Panc1 (cell line): ENCODE measurements at regions not wholly inside any gene's neighbourhood (a gene's known extent, or its start where the extent isn't known, plus 50 kb on each side); places are given as distances from the start of the nearest gene placed in this dataset.

Experiments used
- ATAC-seq: fragments of 200-7000 bp; cut with Tn5 transposase; 2 replicates; pipeline ENCODE4 v1.9.1; 2020; ENCODE audit warnings: mild to moderate bottlenecking, moderate library complexity
- BruUV-seq: library from RNA; stranded (reverse); fragments of 400-500 nt; replicated peaks from 2 replicates; lab custom pipeline; 2021; lab: Mats Ljungman, UMichigan
- CTCF ChIA-PET: fragments of 300-600 bp; sonication (Branson Sonifier 250); formaldehyde crosslinking; loops from one replicate; lab custom pipeline; 2022; ENCODE audit warnings: antibody characterized with exemption; lab: Charles Lee
- POLR2A ChIA-PET: fragments of 300-600 bp; sonication (Branson Sonifier 250); formaldehyde crosslinking; loops from one replicate; lab custom pipeline; 2022; ENCODE audit warnings: antibody characterized with exemption; lab: Charles Lee
- DNase-seq: peaks from one replicate; pipeline ENCODE4 v3.0.0-alpha.2; 2010; ENCODE audit warnings: low read depth, low spot score
- H3K27ac ChIP-seq: 2 replicates; pipeline ENCODE4 v1.5.1; 2011; ENCODE audit warnings: mild to moderate bottlenecking, low read length, inconsistent platforms
- H3K27me3 ChIP-seq: fragments of 200-500 bp; sonication (Bioruptor generic); 2 replicates; pipeline ENCODE4 v1.6.0; 2014; ENCODE audit warnings: low read length, inconsistent platforms; ENCODE audit not compliant: control insufficient read depth, insufficient read depth
- H3K36me3 ChIP-seq: fragments of 200-500 bp; sonication (Bioruptor generic); 2 replicates; pipeline ENCODE4 v1.5.1; 2014; ENCODE audit warnings: inconsistent platforms, mild to moderate bottlenecking, low read length, moderate library complexity; ENCODE audit not compliant: control insufficient read depth, insufficient read depth
- H3K4me1 ChIP-seq: 2 replicates; pipeline ENCODE4 v1.5.1; 2011; ENCODE audit warnings: inconsistent platforms, mild to moderate bottlenecking, low read length, moderate library complexity; ENCODE audit not compliant: control insufficient read depth, insufficient read depth
- H3K4me3 ChIP-seq, 2 experiments: 2 replicates each; pipeline ENCODE4 v1.5.1; 2011 to 2012; ENCODE audit warnings: low read depth in 2 of 2, low read length in 2 of 2, mild to moderate bottlenecking in 2 of 2, inconsistent platforms in 1 of 2, moderate library complexity in 1 of 2
- H3K9me3 ChIP-seq: fragments of 200-500 bp; sonication (Bioruptor generic); 2 replicates; pipeline ENCODE4 v1.5.1; 2014; ENCODE audit warnings: low read depth, mild to moderate bottlenecking, inconsistent platforms, low read length, moderate library complexity; ENCODE audit not compliant: control insufficient read depth, insufficient read depth
- CTCF ChIP-seq: fragments of 450-650 bp; IDR thresholded peaks from 2 replicates; pipeline ENCODE4 v1.5.1; 2017; ENCODE audit warnings: mild to moderate bottlenecking
- POLR2AphosphoS5 ChIP-seq: IDR thresholded peaks from 2 replicates; pipeline ENCODE4 v1.6.1; 2012; ENCODE audit warnings: mild to moderate bottlenecking, low read depth, low read length, moderate library complexity
- REST ChIP-seq, 2 experiments: IDR thresholded peaks; 2 replicates each; pipeline ENCODE4 v1.6.1; 2011 to 2012; ENCODE audit warnings: low read depth in 2 of 2, control low read depth in 1 of 2, low read length in 1 of 2, mild to moderate bottlenecking in 1 of 2, moderate library complexity in 1 of 2; ENCODE audit not compliant: insufficient read depth in 1 of 2
- SIN3A ChIP-seq: IDR thresholded peaks from 2 replicates; pipeline ENCODE4 v1.6.1; 2012; ENCODE audit warnings: low read depth, mild to moderate bottlenecking, low read length, moderate library complexity, borderline replicate concordance; ENCODE audit not compliant: insufficient read depth
- TCF7L2 ChIP-seq: IDR thresholded peaks from 2 replicates; pipeline ENCODE4 v1.6.1; 2011; ENCODE audit warnings: mild to moderate bottlenecking, low read depth, low read length, inconsistent platforms
- in situ Hi-C: cut with HindIII; loops from 2 replicates; pipeline ENCODE4 v1.10.0; 2016; ENCODE audit warnings: low sequenced_read_pairs, low pct_unique_long_range_greater_than_20kb
- intact Hi-C: fragments of 100-400 bp; cut with micrococcal nuclease; formaldehyde crosslinking; loops from one replicate; pipeline ENCODE4 v1.10.0; 2022; ENCODE audit not compliant: unreplicated experiment

DNA sequence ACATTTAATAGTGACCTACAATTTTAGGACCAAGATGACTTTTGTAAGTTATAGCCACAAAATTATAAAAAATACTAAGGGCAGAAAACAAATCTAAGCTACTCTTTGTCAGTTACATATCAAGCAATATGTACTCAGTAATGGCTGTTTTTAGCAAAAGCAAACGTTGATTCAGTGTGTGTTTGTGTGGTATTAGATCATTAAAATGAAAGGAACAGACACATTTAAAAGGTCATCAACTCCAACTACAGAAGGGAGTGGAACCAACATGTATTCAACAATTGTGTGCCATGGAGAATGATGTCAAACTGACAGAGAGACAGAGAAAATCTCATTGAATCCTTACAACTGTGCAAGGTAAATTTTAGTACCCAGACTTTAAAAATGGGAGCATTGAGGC, 268.8 kb upstream of the STT3B start:
- H3K9me3 ChIP-seq: no peaks in the 10 kb centered on the region
- DNase-seq: no peak
- BruUV-seq: no TSS peak
- intact Hi-C loops: no loop called here
- no peaks in the 10 kb centered on the region for H3K4me1 ChIP-seq
- in situ Hi-C loops: no loop called here
- ATAC-seq: no peak
- H3K27ac ChIP-seq: no peak overlapping the region
- H3K4me3 ChIP-seq: no peak overlapping the region
- CTCF ChIA-PET: no interaction called here
- H3K36me3 ChIP-seq: no peaks in the 10 kb centered on the region; the same call in 1 of the 2 replicates
- POLR2A ChIA-PET: no interaction called here
- TF ChIP-seq SIN3A: no peak
- no peaks in the 10 kb centered on the region for H3K27me3 ChIP-seq

DNA sequence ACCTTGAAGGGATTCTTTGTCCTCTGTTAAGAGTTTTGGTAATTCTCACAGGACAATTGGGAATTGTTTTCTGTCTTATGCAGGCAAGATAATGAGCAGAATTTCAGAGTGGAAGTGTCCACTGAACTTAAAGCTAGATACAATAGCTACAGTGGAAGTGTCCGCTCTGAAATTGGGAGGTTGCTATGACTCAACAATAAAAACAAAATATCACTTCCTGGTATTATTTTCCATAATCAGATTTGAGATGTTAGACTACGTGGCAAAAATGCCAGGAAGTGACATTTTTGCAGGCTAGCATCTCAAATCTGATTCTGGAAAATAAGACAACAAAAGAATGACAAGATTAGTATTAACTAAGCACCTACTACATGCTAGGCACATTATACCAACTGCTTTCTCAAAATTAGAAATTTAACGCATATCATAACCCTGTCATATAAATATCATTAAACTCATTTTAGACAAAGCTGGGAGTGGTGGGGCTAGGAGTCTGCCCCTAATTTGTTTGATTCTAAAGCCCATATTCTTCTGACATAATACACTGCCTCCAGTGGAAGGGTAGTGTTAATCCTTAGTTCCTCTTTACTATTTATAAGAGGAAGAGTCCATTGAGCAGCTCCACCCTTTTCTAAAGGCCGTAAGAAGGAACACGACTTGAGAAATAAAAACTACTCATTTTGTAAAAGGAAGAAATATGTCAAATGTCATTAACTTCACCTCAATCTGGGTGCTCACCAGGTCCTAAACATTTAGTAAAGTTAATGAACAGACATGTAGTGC, 266.9 kb upstream of the STT3B start:
- intact Hi-C loops (no loop called here), in situ Hi-C loops (no loop called here)
- ATAC-seq (no peak), DNase-seq (no peak)
- Histone ChIP-seq H3K27me3 (peaks cover 3% of the 10 kb centered on the region; the same call in 1 of the 2 replicates), H3K36me3 (no peaks in the 10 kb centered on the region; the same call in 1 of the 2 replicates), H3K9me3 (no peaks in the 10 kb centered on the region), H3K4me1 (no peaks in the 10 kb centered on the region), H3K27ac (no peak overlapping the region), H3K4me3 (no peak overlapping the region)
- no TSS peak for BruUV-seq
- ChIA-PET CTCF (no interaction called here), POLR2A (no interaction called here)
- no peak for TF ChIP-seq TCF7L2
- TF ChIP-seq POLR2AphosphoS5: no peak

DNA sequence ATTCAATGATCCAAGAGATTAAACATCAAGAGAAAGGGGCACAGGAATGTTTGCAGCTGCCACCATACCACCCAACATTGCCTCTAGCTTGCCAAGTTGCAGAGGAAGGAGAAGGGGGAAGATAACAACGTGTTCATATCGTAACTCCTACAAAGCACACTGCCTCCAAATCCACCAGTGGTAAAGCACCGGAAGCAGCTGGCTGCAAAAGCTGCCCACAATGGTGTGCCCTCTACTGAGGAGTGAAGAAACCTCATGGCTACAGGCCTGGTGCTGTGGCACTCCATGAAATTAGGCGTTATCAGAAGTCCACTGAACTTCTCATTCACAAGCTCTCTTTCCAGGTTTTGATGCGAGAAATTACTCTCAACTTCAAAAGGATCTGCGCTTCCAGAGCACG, 263.9 kb upstream of the STT3B start:
- DNase-seq (no peak), ATAC-seq (no peak)
- Histone ChIP-seq H3K27me3 (peaks cover 3% of the 10 kb centered on the region; the same call in 1 of the 2 replicates), H3K4me1 (no peaks in the 10 kb centered on the region), H3K27ac (no peak overlapping the region), H3K4me3 (no peak overlapping the region), H3K9me3 (no peaks in the 10 kb centered on the region), H3K36me3 (no peaks in the 10 kb centered on the region; the same call in 1 of the 2 replicates)
- TF ChIP-seq POLR2AphosphoS5: no peak
- no peak for TF ChIP-seq TCF7L2
- no peak for TF ChIP-seq CTCF
- no peak for TF ChIP-seq SIN3A
- no peak for TF ChIP-seq REST (IDR thresholded peaks at IDR 0.05; ENCODE audit: insufficient read depth in 1 of 2, low read depth in 2 of 2, low read length in 1 of 2)
- ChIA-PET POLR2A (no interaction called here), CTCF (no interaction called here)
- intact Hi-C loops: no loop called here
- in situ Hi-C loops: no loop called here
- no TSS peak for BruUV-seq
